GM04504 (cell line): ENCODE measurements at regions not wholly inside any gene's neighbourhood (a gene's known extent, or its start where the extent isn't known, plus 50 kb on each side); places are given as distances from the start of the nearest gene placed in this dataset.

Experiments
- DNase-seq: peaks from one replicate; pipeline ENCODE4 v3.0.0-alpha.2; 2012; ENCODE audit warnings: low read depth

DNA sequence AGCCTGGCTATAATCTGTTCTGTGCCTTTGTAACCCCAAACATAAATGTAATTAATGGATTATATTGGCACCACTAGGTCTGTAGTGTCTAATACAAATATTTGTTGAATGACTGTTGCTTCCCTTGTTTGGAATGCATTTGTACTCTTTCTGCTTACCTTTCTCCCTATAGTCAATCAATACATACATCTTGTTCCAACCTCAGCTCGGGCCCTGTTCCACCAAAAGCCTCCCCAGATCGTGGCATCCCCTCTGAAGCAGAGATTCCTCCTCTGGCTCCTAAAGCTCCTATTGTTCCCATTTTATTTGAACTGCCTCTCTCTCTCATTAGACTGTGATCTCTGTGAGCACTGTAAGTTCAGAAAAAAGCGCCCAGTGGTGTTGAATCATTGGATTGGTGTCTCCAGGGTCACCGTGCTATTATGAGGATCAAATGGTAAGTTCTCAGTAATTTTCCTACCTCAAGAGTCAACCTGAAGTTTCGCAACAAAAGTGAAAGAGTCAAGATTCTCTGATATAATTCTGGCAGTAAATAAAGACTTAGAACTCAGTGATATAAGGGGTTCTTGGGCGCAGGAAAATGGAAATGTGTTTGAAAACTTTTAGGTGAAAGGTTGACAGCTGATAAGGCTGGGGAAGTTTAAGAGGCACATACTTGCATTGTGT lies 151.5 kb downstream of the KLF5 start:
- DNase-seq: no peak

DNA sequence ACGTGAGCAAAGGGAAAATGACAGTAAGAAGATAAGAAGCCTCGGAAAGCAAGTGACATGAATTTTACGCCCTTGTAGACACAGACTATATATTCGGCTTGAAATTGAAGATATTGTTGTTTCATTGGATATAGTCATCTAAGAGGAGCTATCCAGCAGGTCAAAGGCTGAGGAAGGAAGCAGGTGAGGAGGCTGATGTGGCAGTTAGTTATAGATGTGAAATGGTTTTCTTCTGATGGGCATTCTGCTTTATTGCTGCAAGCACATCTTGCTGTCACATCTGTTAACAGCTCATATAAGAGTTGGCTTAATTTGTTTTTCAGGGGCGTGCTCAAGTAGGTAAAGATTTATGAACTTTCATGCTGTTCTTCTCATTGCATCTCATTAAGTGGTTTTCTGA lies 146.1 kb downstream of the KLF5 start:
- DNase-seq: no peak

DNA sequence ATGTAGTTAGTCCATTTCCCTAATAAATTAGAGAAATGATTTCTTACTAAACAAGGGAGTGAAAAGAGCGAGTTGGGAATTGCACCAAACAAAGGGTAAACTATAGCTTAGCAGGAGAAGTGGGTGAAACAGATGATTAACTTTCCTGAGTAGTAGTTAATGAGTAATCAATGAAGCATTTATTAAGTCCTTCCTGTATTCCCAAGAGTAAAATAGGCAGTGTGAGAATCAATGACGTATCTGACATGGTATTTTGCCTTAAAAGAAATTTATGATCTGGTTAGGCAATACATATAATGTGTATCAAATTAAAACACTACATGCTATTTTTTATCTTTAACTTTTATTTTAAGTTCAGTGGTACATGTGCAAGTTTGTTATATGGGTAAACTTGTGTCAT lies 142.8 kb downstream of the KLF5 start:
- DNase-seq: no peak

DNA sequence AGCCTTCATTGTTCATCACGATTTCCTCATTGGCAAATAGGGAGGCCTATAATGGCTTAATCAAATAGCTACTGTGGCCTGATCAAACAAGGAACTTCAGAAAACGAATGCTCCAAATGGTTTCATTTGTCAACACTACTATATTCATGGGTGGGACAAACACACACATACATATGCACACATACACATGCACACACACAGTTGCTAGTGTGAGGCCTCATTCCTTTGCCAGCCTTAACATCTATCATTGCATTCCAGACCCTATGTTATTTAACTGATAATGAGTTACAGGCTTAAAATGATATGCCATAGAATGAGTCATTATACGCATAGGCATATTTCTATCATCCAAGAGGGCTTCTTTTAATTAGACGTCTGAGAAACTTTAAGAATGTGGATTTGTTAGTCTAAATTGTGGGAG lies 140.2 kb downstream of the KLF5 start:
- DNase-seq: no peak

DNA sequence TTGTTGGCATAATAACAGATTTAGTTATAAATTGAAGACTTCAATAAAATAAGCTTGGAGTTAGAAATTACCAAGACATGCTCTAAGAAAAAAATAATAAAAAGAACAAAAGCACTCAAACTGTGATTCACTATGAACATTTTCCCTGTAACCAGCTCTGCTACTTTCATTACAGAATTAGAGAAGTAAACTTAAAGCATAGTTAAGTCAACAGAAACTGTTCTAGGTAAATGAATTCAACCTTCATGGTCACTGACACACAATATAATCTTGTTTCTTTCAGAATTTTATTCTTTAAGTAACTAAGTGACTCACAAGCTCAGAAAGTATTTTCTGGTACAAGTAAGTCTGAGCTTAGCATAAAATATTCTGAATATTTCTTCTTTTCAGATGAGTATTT lies 136.3 kb downstream of the KLF5 start:
- DNase-seq: no peak

DNA sequence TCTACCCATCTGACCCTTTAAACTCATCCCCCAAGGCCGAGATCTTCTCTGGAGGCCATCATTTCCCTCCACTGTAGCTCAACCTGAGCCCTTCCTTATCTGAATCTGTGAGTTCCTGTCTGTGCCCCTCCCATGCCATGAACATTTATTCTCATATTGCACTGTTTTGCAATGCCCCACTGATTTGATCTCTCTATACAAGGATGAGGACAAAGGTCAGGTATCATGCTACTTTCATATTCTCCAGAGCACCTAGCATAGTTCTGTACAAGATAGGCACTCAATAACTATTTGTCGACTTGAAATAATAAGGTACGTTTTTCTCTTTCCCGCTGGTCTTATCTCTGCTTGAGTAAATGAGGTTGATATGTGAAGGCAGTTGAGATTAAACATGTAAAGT lies 135.5 kb downstream of the KLF5 start:
- DNase-seq: no peak

DNA sequence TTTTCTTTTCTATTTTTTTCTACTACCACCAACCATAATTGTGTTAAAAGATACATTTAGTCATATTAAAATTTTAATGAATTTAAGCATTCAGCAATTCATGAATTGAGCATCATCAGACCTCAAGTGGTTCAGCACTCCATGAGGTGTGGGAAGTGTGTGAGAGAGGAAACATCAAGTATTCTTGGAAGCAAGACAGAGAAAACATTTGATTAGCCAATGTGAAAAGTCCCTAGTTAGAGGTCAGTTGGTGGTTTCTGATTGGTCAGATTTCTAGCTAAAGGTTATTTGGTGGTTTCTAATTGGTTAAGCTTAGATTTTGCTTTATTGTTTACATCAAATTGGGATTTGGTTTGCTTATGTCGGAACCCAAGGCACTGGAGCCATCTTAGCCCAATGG lies 134.7 kb downstream of the KLF5 start:
- no peak for DNase-seq

DNA sequence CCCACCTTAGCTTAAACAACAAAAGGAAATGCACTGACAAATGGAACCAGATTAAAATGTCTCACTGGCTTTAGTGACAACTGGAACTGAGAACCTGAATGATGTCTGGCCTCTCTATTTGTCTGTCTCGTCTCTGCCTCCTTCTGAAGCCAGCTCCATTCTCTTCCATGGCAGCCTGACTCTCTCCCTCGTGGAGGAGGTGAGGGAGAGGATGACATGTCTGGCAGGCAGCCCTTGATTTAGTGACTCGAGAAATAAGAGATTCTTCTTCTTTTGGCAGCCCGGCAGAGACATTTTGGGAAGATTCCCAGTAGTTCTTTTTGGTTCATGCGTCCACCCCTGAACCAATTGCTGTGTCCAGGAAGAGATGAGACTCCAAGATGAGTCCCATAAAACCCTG lies 131.7 kb downstream of the KLF5 start:
- no peak for DNase-seq

DNA sequence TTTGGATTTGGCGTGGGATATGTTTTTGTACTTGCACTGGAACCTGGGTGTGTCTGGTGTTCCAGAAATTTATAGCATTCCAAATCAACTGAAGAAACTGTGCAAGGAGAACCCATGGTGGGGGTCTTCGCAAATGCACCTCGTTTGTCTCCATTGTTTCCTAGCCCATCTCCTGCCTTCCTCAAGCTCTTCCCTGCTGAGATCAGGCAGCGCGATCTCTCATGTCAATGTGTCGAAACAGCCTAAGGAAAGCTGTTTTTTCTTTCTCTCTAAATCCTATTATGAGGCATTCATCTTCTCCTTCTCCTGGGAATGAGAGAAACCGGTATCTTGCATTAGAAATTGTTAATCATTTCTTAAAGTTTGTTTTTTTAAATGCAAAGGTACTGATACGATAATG lies 131.0 kb downstream of the KLF5 start:
- DNase-seq: no peak

DNA sequence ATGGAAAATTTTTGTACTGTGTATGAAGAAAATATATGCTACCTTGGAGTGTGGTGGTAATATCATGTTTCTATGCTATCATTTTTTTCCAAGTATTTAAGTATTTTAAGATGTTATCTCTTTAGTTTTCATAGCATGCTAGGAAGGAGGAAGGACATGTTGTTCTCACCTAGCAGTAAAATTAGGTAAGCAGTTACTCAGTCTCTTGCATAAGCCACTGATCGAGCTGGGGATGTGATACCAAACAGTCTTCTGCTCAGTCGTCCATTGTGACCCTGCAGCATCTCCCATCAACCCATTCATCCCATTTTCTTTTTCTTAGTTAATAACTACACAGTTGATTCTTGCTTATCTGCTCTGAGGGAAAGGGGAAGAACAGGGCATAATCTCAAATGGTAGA lies 130.6 kb downstream of the KLF5 start:
- DNase-seq: no peak

DNA sequence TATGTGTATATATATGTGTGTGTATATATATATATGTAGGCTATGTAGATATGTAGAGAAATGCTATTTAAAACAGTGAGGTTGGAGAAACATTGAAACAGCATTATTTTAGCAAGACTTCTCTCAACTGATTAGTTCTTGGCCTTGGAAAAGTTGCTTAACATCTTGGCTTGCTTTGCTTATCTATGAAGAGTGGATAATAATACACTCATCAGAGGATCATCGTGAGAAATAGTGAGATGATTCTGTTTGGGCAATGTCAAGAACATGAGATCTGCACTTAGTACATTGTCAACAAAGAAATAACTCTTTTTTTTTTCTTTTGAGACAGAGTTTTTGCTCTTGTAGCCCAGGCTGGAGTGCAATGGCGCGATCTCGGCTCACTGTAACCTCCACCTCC lies 128.3 kb downstream of the KLF5 start:
- no peak for DNase-seq

DNA sequence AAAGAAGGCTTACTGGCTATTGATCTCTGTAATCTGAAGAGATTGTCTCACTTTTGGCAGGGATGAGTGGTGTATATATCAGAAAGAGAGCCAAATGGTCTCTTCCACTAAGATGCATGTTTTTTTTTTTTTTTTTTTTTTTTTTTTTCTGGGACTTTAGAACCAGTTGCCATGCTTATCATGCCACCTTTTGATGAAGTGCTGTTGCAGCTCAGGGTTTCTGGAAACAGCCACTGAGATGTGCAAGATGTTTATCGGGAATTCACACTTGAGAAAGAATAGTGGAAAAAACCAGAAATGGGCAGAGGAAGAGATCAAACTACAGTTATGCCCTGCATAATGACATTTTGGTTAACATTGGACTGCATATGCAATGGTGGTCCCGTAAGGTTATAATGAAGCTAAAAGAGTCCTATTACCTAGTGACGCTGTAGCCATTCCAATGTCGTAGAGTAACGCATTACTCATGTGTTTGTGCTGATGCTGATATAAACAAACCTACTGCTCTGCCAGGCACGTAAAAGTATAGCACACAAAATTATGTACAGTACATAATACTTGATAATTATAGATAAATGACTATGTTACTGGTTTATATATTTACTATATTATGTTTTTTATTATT lies 121.0 kb downstream of the KLF5 start:
- DNase-seq: no peak

DNA sequence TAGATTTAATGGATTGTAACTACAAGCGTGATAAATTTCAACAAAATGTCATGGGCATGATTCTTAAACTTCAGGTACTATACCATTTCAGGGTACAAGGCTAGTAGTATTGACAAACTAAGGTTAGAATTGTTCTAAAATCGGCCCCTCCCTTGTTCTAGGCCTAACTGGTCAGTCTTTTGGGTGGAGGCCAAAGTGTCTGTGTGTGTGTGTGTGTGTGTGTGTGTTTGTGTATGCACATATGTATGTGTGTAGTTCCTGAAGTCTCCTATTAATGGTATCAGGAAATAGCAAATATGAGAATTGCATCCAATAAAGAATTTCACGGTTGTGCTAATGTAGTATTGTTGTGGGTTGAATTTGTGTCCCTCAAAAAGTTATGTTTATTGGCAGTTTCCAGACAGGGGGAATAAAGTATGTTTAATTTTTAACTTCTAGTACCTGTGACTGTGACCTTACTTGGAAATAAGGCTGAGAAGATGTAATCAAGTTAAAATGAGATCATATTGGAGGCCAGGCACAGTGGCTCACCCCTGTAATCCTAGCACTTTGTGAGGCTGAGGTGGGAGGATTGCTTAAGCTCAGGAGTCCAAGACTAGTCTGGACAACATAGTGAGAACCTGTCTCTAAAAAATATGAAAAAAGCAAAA lies 119.2 kb downstream of the KLF5 start:
- DNase-seq: no peak

DNA sequence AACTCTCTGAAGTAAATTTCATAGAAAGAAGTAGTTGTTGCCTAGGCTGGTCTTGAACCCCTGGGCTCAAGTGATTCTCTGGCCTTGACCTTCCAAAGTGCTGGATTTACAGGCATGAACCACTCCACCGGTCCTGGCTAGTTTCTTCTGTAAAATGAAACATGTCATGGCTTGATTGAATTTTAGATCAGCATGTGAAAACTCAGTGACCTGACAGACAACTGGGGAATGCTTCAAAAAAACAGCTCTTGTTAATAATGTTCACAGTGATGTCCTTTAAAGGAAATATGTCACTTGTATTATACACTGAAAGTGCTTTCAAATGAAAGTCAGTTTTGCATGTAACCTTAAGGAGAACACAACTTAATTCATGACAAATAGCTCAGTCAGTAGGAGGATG lies 118.2 kb downstream of the KLF5 start:
- DNase-seq: no peak

DNA sequence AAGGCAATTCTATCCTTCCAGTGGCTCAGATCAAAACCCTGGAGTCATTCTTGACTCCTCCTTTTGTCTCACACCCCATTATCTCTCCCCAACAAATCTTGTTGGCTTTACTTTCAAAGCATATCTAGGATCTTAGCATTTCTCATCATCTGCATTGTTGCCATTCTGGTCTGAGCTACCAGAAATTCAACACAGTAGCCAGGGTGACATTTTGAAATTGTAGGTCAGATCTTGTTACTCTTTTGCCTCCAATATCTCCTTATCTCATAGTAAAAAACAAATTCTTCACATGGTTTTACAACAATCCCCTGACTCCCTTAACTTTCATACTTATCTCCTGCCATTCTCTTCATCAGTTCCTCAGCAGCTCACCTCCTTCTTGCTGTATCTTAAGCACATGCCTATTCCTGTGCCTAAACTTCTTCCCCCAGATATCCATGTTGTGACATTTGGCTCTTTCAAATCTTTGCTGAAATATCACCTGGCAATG lies 115.8 kb downstream of the KLF5 start:
- no peak for DNase-seq

DNA sequence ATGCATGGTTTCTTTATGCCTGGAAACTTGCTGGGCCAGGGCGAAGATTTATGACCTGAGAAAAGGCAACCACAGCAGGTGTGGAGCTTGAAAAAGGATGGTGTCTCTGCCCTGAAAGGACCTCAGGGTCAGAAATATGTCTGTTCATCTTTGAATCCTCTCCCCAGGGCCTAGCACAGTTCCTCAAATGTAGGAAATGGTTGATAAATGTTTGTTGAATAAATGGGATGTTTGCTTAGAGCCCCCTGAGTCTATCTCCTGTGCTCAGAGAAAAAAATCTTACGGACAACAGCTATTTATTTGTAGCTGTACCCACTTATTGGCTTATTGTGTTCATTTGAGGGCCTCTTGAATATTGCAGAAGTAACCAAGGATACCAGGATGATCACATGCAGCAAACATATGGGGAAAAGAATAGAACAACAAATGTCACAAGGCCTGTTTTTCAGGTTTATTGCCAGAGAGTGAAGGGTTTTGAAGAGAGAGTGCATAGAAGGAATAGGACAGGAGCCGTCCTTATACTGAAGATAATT lies 114.5 kb downstream of the KLF5 start:
- DNase-seq: no peak

DNA sequence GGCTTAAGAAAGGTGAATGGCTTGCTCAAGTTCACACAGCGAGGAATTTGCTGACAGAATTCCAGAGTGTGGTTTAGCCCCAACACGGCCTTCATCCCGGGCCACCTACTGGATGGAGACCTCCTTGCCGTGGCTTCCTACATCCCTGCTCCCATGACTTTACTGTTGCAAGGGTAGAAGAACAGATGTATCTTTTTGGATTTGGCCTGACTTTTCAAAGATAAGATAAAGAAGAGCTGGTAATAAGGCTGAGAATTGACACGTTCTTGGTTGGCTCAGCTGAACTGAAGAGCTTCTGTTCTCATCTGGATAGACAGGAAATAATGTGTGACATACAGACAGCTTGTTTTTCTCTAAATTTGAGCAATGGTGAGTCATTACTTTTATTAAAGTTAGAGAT lies 113.1 kb downstream of the KLF5 start:
- no peak for DNase-seq

DNA sequence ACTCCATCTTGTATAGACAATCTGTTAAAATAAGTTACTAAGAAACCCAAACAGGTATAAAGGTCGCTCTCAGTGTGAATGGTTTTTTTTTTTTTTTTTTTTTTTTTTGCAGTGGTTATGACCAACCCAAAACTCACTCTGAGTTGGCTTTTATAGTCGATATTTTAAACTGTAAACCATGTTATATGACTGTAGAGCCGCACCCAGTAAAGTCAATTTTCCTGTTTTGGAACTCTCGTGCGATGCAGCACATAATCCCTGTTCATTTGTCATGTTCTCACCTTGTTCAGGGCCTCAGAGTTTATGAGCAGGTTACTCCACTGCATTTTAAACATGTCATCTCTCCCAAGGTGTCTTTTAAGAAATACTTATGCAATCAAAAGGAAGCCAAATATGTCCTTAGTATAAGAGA lies 112.5 kb downstream of the KLF5 start:
- no peak for DNase-seq

DNA sequence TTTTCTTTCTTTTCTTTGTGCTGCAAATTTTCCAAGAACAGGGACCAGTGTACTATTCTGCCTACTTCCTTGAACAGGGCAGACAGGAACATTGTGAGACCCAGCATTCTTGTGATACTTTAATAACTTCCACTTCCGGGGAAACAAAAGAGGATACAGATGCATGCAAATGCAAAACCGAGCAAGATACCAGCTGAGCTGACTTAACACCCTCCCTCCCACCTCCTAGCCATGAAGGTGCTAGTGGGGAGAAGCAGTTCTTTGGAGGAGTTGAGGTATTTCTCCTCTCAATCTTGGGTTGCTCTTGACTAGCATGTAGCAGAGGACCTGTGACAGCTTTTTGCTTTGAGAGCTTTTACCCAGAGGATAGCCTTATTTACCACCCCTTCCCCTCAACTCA lies 111.2 kb downstream of the KLF5 start:
- DNase-seq: no peak

DNA sequence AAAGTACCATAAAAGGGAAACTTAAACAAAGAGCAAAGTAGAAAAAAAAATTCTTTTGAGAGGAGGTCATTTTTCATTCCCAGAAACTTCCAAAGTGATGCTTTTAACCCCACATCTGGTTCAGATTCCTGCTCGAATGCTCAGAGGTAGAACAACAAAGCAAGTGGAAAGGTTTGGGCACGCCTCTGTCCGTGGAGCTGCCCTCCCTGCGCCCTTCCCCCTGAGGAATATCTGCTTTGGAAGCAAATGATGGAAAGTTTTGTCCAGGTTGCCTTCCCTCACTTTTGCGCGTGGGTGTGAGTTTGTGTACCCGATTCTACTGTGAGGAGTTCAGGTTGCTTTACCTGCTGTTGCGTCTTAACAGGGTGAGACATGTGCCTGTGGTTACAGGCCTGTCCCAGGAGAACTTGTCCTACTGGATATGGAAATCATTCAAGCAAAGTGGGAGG lies 110.2 kb downstream of the KLF5 start:
- no peak for DNase-seq

DNA sequence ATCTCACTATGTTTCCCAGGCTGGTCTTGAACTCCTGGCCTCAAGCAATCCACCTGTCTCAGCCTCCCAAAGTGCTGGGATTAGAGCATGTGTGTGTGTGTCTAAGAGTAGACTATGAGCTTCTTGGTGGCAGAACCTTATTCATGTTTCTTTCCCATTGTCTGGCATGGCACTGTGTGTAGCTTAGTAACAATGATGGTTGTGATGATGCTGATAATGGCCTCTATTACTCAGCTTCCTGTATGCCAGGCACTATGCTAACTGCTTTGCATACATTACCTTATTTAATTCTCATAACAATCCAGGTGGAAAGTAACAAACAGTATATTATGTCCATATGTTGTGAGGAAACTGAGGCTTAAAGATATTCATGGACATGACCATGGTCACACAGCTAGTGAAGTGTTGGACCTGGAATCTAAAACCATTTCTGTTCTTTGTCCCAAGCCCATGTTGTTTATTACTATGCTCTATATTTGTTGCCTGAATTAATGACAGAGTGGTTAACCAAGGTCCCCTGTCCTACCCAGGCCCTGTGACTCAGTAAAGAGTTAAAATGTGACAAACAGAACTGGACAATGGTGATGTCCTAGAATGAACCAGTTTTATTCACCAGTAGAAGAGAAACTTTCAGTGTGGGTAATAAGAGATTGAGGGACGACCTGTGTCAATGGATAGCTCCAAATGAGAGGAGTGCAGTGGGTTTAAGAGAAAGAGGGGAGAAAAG lies 109.6 kb downstream of the KLF5 start:
- DNase-seq: no peak

DNA sequence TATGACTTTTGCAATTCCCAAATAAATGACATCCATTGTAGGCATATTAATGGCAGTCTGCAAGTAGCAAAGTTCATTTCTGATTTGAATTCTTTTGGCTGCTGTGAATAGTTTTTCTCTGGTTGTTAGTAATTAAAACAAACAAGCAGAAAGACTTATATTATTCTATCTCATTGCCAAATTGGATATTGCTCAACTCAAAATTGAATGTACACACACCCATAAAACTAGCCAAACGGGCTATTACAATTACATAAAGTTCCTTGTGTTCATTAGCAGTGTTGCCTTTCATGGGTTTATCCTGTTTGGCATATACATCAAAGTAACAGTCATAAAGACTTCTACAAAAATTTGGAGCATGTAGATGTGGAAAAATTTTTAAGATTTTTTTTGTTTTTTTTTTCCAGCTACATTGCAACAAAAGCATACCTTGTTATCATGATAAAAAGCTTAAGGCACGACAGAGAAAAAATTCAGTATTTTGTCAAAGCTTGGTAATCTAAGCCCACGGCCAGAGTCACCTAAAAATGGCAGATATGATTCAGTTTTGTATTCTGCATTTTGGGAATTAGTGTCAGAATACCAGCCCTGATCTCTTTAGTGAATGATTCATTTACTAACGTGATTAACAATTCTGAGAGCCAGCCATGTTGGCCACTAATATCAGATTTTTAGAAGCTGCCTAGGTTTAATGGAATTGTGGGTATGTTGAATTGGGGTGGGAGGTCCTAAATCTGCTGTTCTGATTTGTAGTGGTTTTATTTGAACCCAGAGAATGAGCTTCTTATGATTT lies 108.4 kb downstream of the KLF5 start:
- DNase-seq: no peak
